AG20443 (cell line): ENCODE measurements at regions not wholly inside any gene's neighbourhood (a gene's known extent, or its start where the extent isn't known, plus 50 kb on each side); places are given as distances from the start of the nearest gene placed in this dataset.

Experiments used
- DNase-seq: peaks from one replicate; pipeline ENCODE4 v3.0.0; 2012; ENCODE audit warnings: low spot score, mixed read lengths

- DNase-seq = no peak
These were observed 197.9 kb downstream of the NXPE2 start for GRCh38 chr11:114876234-114876633.

DNA sequence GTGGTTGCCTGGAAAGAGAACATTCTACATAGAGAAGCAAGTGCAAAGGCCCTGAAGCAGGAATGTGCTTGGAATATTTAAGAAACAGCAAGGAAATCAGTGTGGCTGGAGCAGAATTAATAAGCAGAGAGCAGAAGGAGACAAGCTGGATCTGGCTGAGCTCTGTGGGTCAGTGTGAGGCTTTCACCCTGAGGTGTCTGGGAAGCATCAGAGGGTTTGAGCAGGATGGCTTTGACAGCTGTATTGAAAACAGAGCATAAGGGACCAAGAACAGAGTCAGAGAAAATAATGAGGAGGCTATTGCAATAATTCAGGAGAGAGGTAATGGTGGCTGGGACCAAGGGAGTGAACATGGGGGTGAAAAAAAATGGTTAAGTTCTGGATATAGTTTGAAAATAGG is 199.6 kb downstream of the NXPE2 start:
- no peak for DNase-seq

GRCh38 chr11:114880442-114880841 is 202.1 kb downstream of the NXPE2 start:
- no peak for DNase-seq

GRCh38 chr11:114883472-114883871 is 205.1 kb downstream of the NXPE2 start:
- DNase-seq = no peak

GRCh38 chr11:114886644-114887265 is 208.4 kb downstream of the NXPE2 start:
- DNase-seq = no peak

DNA sequence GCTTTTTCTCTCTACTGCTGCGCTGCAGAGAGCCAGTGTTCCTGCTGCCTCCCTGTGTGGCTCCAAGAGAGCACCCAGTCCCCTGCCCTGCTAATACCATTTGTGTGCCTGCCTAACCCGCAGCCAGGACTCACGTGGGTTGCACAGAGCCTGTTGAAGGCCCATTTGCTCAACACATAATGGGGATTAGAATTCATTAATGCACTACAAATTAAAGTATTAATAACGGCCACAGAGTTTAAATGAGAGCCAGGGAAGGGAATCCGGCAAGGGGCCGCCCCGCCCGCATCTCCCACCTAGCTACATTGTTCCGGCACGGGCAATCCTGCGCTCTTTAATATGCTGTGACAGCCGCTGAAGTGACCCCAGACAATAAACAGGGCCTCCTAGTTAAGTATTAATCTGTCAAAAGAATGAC is 211.3 kb downstream of the NXPE2 start:
- no peak for DNase-seq

DNA sequence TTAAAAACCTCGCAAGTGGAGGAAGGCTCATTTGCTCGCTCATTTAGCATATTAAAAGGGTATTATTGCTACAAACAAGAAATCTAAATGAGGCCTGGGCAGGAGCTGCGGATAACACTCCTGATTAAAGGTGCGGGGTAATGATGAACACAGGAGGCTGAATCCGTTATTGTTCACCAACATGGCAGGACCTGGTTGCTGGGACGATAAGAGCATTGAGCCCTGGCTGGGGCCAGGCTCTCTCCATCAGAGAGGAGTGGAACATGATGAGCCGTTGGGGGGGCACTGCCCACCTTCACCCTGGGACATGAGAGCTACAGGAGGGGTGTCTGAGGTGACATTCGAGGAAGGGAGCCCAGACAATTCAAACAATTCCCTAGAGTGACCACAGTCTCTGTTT is 211.7 kb downstream of the NXPE2 start:
- no peak for DNase-seq

DNA sequence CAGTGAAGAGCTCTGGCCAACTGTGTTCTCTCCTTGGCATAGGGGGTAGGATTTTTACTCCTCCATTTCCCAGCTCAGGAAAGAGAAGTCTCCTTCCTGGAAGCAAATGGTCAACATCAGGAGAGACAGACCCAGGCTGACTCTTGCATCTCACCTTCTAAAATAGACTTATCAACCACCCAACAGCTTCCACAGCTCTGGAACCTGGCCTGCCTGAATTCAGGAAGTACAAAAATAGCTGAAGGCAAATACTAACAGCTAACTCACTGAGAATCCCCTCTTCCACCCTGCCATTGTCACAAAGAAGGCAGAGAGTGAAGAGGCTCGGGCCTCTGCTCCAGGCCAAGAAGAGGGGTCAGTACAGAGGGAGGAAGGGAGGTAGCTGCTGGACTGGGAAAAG is 213.6 kb downstream of the NXPE2 start:
- no peak for DNase-seq

DNA sequence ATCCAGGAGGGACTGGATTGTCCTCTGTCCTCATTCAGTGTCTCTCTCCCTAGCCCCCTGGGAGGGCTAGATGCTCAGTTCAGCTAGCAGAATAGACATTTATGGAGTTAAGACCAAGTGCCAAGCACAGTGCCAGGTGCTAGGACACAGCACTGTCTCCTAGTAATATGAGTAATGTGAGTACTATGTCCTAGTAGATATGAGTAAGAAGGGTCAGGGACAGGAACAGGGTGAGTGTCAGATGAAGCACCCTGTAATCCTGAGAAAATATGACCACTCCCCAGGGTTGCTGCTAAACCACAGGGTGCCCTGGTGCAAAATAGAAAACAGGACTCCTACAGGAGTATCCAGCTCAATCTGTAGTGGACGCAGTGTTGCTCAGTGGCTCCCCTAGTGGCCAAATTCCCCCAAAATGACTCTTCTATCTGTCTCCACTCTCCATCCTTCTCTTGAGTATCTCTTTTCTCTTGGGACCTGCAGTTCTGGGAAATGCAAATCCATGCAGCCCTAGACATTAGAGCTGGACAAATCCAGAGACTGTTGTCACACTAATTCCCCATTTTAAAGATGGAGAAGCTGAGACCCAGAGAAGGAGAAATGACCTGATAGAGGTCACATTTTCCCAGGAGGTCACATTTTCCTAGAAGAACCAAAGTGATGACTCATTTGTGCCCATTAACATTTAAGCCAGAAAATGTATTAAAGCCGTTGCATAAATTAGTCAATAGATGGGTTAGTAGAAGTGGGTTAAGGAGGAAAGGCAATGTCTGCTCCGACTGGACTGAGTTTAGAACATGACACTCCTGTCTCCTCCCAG is 214.3 kb downstream of the NXPE2 start:
- no peak for DNase-seq

DNA sequence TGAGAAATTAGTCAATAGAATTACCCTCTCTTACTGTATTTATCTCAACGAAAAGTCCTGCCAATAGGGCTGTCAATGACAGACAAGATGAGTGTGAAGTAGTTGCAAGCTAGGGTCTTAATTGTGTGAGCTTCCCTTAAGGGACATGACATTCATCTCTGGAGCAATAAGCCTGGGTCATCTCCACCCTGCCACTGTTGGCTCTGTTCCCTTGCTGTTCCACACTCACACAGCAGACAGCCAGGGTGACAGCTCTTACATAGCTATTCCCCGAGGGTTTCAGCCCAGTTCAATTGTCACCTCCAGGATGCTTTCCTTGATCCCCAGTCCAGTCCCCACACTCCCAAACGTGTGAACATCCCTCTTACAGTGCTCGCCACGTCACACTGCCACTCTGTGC is 215.0 kb downstream of the NXPE2 start:
- DNase-seq = no peak

- no peak for DNase-seq
These were observed 218.3 kb downstream of the NXPE2 start for GRCh38 chr11:114896594-114896993.

DNA sequence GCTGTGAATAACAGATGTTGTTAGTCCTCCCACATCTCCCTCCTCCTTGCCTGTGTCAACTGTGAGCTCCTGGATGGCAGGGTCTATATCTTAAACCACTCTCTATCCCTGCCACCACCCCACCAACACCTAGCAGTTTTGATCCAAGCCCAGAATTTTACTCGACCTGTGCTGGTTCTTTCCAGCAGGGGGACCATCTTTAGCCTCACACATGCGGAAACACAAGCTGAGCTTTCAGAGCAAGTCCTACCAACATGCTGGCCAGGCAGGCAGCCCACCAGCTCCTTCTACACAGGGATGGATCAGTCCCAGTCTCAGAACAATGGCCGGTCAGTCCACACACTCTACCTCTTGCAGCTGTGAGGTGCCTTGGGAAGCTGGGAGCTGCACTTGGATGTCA is 231.5 kb downstream of the NXPE2 start:
- no peak for DNase-seq

GRCh38 chr11:114912826-114913225 is 234.5 kb downstream of the NXPE2 start:
- DNase-seq = no peak

DNA sequence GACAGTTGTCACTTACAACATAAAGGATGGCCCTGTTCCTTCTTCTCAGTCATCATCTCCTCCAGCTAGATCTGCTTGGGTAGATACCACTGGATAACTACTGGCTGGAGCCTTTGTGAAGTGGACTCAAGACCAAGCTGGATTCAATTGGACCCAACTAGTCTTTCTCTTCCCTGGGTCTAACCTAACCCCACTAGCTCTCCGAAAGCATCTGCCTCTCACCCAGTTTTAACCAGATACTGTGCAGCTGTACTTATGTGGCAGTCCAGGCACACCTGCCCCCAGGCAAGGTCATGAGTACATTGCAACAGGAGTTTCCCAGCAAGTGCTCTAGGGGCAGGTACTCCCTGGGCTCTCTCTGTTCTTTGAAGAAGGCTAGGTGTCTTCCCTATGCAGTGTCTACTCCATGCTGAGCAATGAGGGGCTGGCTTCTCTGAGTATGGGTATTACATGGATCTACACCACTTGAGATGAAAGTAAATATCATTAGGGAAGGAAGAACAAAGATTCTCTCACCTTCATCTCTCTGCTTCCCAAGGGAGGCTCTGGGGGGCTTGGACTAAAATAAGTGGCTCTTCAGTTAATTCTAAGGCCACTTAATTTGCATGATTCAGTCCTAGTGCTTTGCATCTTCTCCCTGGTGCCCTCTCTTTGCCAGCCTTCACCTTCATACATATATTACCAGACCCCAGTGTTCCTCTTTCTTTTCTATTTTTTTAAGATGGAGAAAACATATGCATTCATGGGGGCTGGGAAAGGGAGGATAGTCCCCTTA is 236.1 kb downstream of the NXPE2 start:
- DNase-seq = no peak

DNA sequence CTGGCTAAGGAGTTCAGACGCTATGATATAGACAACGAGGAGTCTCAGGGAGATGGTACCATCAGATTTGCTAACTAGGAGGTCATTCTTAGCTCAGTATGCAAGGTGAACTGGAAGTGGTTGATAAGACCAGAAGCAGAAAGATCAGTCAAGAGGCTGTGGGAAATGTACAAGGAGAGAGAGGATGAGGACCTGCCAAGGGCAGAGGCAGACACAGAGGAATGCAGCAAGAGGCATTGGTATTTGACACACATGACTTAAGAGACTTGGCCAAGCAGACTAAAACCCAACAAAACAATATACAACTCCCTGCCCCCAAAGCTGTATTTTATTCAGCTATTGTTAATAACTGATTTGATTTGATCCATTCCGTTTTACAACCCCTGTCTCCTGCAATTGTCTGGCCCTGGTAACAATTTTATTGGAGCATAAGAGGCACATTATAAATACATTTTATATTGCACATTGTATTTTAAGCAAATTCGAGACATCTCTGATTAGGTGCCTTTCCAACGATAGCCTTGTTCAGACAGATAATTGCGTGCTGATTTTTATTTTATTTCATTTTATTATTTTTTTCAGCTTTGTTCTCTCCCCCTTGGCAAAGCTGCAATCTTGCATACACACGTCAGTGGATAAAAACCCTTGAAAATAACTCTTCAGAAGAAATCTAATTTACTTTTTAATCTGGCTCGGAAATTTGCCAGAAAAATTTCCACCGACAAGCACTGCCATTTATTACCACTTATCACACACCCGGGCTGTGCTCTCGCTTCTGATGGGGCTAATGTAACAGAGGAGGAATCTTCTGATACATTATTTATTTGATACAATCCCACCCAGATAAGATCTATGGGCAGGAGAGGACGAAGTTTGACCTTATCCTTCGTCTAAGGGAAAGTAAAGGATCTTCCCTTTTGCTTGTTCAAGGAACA is 237.8 kb downstream of the NXPE2 start:
- no peak for DNase-seq

- no peak for DNase-seq
These were observed 240.0 kb downstream of the NXPE2 start for GRCh38 chr11:114918286-114918685.

GRCh38 chr11:114921697-114922096 is 243.4 kb downstream of the NXPE2 start:
- DNase-seq = no peak

DNA sequence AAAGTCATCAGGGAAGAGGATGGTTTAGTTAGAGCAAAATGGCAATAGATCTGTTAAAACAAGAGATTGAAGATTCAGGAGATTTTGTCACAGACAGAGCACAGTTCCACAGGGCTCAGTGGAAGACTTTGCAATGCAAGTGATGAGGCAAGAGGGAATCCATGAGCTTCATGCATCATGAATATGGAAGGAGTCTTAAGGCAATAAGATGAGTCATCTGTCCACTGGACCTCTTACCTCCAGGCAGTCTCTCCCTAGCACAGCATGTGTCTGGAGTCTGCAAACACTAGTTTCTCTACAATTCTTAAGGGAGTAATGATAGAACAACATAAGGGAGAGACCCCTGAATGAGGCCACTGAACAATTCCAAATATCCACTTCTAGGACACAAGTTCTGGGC is 245.7 kb downstream of the NXPE2 start:
- no peak for DNase-seq

DNA sequence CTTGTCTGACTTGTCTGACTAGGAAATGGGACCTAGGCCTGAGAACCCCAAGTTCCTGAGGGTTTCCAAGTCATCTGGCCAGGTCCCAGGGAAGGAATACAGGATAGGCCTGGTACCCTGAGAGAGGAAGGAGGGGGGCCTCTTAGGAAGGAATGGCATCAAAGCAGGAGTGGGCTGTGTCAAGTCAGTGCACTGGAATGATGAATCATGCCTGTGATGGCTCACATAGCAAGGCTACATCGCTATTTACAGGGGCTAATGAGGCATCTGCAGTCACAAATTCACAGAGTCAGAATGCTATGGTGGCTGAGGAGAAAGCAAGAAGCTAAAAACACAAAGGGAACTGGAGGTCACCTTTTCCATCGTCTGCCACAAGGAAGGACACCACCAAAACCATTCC is 247.3 kb downstream of the NXPE2 start:
- no peak for DNase-seq

GRCh38 chr11:114928260-114928870 is 250.0 kb downstream of the NXPE2 start:
- DNase-seq = no peak

DNA sequence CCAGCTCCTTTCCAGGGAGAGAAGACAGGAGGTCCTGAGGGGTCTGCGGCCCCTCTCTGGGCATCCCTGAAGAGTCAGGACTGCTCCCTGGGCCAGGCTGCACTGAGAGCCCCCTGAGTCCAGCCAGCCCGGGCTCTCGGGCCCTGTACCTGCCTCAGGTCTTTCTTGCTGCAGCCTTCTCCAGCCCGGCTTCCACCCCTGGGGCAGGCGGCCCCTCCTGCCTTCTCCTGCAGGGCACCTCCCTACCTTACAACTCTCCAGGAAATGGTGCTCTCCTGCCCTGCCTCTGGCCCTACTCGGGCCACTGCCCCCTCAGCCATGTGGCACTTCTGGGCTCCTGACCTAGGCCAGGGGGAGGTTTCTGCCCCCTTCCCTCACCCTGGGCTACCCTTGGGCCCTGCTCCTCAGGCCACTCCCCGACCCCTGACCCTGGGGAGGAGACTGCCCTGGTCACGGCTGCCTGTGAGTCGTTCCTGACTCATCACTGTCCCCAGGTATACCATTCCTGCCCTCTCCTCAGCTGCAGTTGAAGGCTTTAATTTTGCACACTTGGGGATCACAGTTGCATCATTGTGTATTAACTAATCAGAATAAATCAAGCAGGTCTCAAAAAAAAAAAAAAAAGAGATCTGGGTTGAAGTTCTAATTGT is 251.1 kb downstream of the NXPE2 start:
- no peak for DNase-seq
